GM21619 (cell line): ENCODE measurements at regions not wholly inside any gene's neighbourhood (a gene's known extent, or its start where the extent isn't known, plus 50 kb on each side); places are given as distances from the start of the nearest gene placed in this dataset.
"Not testable (repeated sequence)": the region's sequence is repeated elsewhere in the genome, so short reads cannot be mapped to it uniquely, and the experiment has no call there.

Source experiments
- ATAC-seq: cut with Tn5 transposase; IDR thresholded peaks from one replicate; pipeline ENCODE4 v1.9.1; 2021; ENCODE audit not compliant: unreplicated experiment

DNA sequence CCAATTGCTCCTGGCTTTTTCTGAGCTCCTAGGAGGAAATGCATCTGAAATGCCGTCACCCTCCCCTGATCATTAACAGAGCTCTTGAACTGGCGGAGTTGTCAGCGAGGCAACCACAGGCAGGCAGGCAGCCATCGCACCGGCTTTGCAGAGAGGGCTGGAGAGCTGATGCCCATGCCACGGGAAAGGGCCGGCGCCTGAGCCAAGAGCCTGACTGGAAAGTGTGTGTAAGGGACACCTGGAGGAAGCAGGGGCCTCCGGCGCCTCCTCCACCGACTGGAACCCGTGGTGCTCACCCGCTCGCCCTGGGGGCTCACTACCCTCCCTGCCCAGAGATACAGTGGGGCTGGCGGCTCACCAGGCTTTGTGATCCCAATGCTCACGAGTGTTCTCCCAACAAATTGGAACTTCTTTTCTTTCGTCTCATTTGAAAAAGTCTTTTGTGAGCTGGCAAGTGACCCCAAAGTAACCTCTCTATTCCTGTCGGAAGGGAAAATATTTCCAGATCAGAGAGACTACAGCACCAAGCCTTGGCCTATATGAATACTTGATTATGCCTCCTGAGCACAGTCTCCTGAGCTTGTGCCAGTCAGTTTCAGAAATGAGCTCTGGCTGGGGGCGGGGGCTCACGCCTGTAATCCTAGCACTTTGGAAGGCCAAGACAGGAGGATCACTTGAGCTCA lies 97.7 kb upstream of the SLC25A33 start:
- ATAC-seq: no peak

GRCh38 chr1:9442278-9442846 lies 96.9 kb upstream of the SLC25A33 start:
- no peak for ATAC-seq

DNA sequence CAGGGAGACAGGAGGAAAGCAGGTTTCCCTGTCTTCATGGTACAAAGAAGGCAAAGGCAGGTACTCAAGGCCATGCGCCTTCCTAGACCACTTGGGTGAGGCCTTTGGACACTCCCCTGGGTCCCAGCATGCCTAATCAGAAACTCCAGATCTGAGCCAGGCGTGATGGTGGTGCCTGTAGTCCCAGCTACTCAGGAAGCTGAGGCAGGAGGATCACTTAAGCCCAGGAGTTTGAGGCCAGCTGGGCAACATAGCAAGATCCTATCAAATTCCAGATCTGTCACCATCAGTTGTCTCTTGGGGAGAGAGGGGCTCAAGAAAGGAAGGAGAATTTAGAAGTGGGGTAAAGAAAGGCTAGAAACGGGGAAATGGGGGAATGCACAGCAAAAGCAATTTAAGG lies 96.3 kb upstream of the SLC25A33 start:
- no peak for ATAC-seq

DNA sequence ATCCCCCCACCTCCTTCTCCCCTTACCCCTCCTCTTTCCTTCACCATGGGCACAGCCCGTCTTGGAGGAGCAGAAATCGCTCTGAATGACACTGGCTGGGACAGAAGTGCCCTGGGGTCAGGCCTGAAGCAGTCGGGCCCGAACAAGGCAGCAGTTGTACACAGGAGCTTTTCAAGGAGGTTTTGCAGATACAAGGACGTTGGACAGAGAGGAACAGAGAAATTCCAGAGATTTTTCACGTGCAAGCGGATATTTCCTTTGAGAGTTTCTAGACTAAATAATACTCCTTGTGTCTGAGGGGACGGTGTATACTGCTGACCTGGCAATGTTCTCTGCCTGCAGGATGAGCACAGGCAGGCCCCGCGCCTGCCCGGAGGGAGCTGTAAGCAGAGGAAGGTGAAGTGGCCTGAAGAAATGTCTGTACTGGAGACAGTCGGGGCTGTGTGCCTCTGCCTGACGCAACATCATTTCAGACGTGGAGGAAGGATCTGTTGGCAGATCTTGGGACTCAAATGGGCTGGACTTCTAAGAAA lies 95.3 kb upstream of the SLC25A33 start:
- ATAC-seq: no peak

- ATAC-seq: no peak
Measured at GRCh38 chr1:9444532-9444931, 94.7 kb upstream of the SLC25A33 start.

- ATAC-seq: not testable (repeated sequence)
Measured at GRCh38 chr1:9445081-9445480, 94.2 kb upstream of the SLC25A33 start.

- ATAC-seq: no peak
Measured at GRCh38 chr1:9447215-9447960, 91.9 kb upstream of the SLC25A33 start.

DNA sequence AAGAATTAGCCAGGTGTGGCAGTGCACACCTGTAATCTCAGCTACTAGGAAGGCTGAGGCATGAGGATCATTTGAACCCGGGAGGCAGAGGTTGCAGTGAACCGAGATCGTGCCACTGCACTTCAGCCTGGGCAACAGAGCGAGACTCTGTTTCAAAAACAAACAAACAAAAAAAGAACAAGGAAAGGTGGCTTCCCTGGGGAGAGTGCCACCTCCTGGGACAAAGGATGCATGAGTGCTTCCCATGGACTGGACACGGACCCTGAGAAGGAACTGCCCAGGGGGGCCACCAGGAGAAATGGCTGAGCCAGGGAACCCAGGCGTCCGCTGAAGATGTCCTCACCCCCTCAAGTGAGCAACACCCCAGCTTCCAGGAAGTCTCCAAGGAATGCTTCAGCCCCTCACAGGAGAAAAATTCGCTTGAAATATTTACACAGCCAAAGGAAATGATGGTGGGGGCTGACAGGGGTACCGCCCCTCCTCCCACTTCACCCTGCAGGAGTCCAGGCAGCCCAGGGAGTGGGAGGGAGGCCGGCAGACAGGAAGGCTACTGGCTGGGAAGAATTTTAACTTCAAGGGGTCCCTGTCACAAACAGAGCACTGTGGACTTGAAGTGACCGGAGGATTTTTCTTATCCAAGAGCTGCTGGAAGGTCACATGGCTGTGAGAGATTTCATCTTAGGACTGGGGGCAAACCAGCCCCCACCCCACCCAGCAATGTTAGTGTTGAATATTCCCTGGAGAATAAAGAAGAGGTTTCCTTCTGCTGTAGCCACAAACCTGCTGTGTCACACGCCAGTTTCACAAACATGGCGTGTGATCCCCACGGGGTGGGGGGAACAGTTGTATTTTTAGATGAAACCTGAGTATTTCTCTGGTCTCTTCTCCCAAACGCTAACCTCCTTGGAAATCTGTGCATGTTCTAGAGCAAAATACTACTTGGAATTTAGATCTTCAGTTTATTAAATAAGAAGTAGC lies 90.8 kb upstream of the SLC25A33 start:
- no peak for ATAC-seq

GRCh38 chr1:9449110-9449627 lies 90.1 kb upstream of the SLC25A33 start:
- ATAC-seq: no peak

DNA sequence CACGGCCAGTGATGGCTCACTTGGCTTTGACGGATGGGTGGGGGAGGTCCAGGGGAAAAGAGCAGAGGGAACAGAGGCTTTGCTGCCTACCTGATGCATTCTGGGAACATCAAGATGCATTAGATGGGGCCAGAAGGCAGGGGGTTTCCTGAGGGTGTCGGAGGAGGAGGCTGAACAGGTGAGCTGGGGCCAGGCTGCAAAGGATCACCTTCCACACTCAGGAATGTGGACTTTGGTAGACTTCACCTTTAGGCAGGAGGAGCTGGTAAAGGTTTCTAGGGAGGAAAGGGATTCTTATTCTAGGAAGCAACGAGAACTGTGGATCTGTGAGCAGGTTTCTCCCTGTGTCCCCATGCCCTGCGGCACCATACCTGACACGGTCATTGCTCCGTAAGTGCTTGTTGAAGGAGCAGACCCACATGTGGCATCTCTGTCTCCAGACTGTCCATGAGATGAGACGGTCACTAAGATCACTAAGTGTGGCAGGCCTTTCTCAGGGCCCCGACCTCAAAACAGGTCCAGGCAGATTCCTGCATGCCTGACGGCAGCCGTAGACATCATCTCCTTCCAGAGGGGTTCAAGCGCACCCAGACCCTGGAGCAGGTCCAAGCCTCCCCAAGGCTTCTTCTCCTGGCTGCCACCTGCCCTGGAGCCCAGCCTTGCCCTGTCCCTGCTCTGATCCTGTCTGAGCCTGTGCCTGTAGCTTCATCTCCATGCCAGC lies 89.1 kb upstream of the SLC25A33 start:
- ATAC-seq: no peak

DNA sequence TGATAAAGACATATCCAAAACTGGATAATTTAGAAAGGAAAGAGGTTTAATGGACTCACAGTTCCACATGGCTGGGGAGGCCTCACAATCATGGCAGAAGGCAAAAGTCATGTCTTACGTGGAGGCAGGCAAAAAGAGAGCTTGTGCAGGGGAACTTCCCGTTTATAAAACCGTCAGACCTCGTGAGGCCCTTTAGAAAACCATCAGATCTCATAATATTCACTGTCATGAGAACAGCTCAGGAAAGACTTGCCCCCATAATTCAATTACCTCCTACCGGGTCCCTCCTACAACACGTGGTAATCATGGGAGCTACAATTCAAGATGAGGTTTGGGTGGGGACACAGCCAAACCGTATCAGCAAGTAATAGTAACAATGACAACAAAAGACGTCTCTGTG lies 88.2 kb upstream of the SLC25A33 start:
- ATAC-seq: no peak

GRCh38 chr1:9452516-9453140 lies 86.6 kb upstream of the SLC25A33 start:
- no peak for ATAC-seq

DNA sequence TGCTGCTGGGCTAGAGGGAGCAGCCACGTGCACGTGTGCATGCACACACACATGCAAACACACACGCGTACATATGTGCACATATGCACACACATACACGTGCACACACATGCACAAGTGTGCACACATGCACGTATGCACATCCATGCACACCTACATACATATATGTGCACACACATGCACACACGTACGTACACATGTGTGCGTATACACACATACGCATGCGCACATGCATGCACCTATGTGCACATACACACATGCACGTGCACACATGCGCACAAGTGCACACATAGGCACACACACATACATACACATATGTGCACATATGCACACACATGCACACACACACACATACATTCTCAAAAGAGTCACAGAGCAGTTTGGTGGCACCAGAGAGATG lies 85.9 kb upstream of the SLC25A33 start:
- no peak for ATAC-seq

- ATAC-seq: no peak
Measured at GRCh38 chr1:9453779-9454418, 85.4 kb upstream of the SLC25A33 start.

- no peak for ATAC-seq
Measured at GRCh38 chr1:9454494-9455066, 84.7 kb upstream of the SLC25A33 start.

GRCh38 chr1:9455487-9456234 lies 83.6 kb upstream of the SLC25A33 start:
- ATAC-seq: no peak

DNA sequence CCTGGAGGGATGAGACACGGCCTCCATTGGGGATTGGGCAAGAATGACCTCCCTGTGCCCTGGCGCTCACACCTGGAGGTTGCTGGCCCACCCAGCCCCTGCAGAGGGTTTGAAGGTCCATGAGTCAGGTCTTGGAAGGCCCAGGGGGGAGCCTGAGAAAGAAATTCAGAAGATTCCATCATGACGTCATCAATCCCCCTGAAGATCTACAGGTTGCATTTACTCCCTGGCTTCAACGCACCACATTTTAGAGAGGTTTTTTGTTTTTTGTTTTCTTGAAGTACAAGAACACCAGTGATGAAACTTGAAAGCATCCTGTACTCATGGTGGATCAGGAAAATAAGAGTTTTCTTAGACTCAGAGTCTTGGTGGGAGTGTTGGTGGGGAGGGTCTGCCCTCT lies 82.4 kb upstream of the SLC25A33 start:
- ATAC-seq: no peak

DNA sequence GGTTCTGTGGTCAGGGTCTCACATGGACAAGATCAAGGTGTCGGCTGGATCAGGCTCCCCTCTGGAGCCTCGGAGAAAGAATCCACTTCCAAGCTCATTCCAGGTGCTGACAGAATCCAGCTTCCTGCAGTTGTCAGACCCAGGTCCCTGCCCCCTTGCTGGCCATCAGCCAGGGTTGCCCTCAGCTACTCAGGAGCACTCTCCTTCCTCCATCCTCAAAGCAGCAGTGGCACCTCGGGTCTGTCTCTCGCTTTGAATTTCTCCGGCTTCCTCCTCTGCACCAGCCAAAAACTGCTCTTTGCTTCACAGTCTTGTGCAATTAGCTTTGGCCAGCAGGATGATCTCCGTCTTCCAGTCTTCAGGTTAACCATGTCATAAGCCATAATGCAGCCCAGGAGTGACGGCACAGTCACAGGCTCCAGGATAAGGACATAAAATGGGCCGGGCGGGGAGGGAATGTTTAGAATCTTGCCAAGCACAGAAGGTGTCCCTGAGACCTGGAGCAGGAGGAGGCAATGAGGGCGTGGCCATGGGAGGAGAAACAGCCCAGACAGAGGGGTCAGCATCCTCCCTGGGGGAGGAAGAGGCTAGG lies 79.4 kb upstream of the SLC25A33 start:
- ATAC-seq: no peak
